HL-60 (cell line): ENCODE measurements at regions not wholly inside any gene's neighbourhood (a gene's known extent, or its start where the extent isn't known, plus 50 kb on each side); places are given as distances from the start of the nearest gene placed in this dataset.

ENCODE experiments used
- POLR2AphosphoS5 ChIP-seq: IDR thresholded peaks from 2 replicates; pipeline ENCODE4 v1.6.1; 2012; ENCODE audit warnings: low read depth
- TF ChIP-seq, protein P1 (sequence below): IDR thresholded peaks from one replicate; pipeline ENCODE4 v1.5.1; 2011; ENCODE audit warnings: low read length, control low read depth, inconsistent platforms; ENCODE audit not compliant: insufficient read depth

DNA sequence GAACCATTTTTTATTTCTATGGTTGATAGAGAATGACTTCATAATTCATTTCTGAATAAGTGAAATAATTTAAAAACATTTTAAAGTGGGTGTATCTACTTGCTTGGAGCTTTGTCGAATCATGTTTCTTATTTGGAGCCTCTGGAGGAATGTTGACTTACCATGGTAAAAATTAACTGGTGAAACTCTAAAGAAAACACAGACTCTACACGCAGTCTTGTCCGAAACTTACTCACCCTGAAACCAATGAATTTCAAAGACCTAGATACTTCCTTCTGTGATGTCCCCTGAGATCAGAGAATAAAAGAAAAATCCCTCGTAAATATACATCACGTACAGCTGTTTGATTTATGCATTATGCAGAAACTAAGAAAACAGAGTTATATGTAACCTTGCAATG, 665.2 kb upstream of the NRXN1 start:
- TF ChIP-seq, protein P1, sequence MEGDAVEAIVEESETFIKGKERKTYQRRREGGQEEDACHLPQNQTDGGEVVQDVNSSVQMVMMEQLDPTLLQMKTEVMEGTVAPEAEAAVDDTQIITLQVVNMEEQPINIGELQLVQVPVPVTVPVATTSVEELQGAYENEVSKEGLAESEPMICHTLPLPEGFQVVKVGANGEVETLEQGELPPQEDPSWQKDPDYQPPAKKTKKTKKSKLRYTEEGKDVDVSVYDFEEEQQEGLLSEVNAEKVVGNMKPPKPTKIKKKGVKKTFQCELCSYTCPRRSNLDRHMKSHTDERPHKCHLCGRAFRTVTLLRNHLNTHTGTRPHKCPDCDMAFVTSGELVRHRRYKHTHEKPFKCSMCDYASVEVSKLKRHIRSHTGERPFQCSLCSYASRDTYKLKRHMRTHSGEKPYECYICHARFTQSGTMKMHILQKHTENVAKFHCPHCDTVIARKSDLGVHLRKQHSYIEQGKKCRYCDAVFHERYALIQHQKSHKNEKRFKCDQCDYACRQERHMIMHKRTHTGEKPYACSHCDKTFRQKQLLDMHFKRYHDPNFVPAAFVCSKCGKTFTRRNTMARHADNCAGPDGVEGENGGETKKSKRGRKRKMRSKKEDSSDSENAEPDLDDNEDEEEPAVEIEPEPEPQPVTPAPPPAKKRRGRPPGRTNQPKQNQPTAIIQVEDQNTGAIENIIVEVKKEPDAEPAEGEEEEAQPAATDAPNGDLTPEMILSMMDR: no peak
- TF ChIP-seq POLR2AphosphoS5: no peak
